CD4-positive, alpha-beta memory T cell (primary cell): ENCODE measurements at regions not wholly inside any gene's neighbourhood (a gene's known extent, or its start where the extent isn't known, plus 50 kb on each side); places are given as distances from the start of the nearest gene placed in this dataset.

Experiments used
- CTCF ChIA-PET: fragments of 350-600 bp; sonication (Branson Sonifier 250); formaldehyde crosslinking; loops from one replicate; lab custom pipeline; 2021; ENCODE audit warnings: inconsistent platforms; ENCODE audit not compliant: partially characterized antibody; lab: Charles Lee
- POLR2A ChIA-PET: fragments of 350-600 bp; sonication (Branson Sonifier 250); formaldehyde crosslinking; loops from one replicate; lab custom pipeline; 2021; ENCODE audit not compliant: partially characterized antibody; lab: Charles Lee
- DNase-seq, 5 donors: peaks; one replicate each; pipeline versions ENCODE4 v3.0.0 to v3.0.0-alpha.2; 2020 to 2022; ENCODE audit warnings: mixed read lengths in 1 of 5
- H3K27ac ChIP-seq: one replicate; pipeline ENCODE4 v1.7.0; 2013; ENCODE audit warnings: low read depth, low read length
- H3K27me3 ChIP-seq: 2 replicates; pipeline ENCODE4 v1.7.0; 2013; ENCODE audit warnings: mild to moderate bottlenecking, low read length, moderate library complexity; ENCODE audit not compliant: insufficient read depth
- H3K36me3 ChIP-seq: 2 replicates; pipeline ENCODE4 v1.7.0; 2013; ENCODE audit warnings: mild to moderate bottlenecking, low read length, moderate library complexity; ENCODE audit not compliant: insufficient read depth
- H3K4me1 ChIP-seq: 2 replicates; pipeline ENCODE4 v1.7.0; 2013; ENCODE audit warnings: mild to moderate bottlenecking, low read length, moderate library complexity; ENCODE audit not compliant: insufficient read depth
- H3K4me3 ChIP-seq, 2 donors: one replicate each; pipeline ENCODE4 v1.7.0; 2013; ENCODE audit warnings: low read length in 2 of 2, mild to moderate bottlenecking in 1 of 2
- H3K9me3 ChIP-seq, 2 donors: one replicate each; pipeline ENCODE4 v1.7.0; 2013; ENCODE audit warnings: low read length in 2 of 2, control low read depth in 1 of 2; ENCODE audit not compliant: control insufficient read depth in 1 of 2
- H3K27ac Mint-ChIP-seq, 7 donors: one replicate each; pipeline ENCODE4 v1.8.0; 2020 to 2021; ENCODE audit warnings: mixed read lengths in 7 of 7, mild to moderate bottlenecking in 6 of 7, inconsistent platforms in 3 of 7, moderate library complexity in 3 of 7
- H3K27me3 Mint-ChIP-seq, 2 donors: one replicate each; pipeline ENCODE4 v1.8.0; 2020 to 2021; ENCODE audit warnings: mixed read lengths in 2 of 2
- H3K36me3 Mint-ChIP-seq, 2 donors: one replicate each; pipeline ENCODE4 v1.8.0; 2020 to 2021; ENCODE audit warnings: mixed read lengths in 2 of 2, inconsistent platforms in 1 of 2, mild to moderate bottlenecking in 1 of 2
- H3K4me1 Mint-ChIP-seq, 4 donors: one replicate each; pipeline ENCODE4 v1.8.0; 2020 to 2021; ENCODE audit warnings: mixed read lengths in 4 of 4, mild to moderate bottlenecking in 1 of 4
- H3K4me3 Mint-ChIP-seq, 8 donors: one replicate each; pipeline ENCODE4 v1.8.0; 2020 to 2021; ENCODE audit warnings: mixed read lengths in 8 of 8, mild to moderate bottlenecking in 7 of 8, moderate library complexity in 6 of 8, inconsistent platforms in 3 of 8
- H3K9me3 Mint-ChIP-seq, 8 donors: one replicate each; pipeline ENCODE4 v1.8.0; 2020 to 2021; ENCODE audit warnings: mixed read lengths in 8 of 8, mild to moderate bottlenecking in 5 of 8, inconsistent platforms in 3 of 8, moderate library complexity in 1 of 8
- intact Hi-C: fragments of 100-400 bp; cut with micrococcal nuclease; formaldehyde crosslinking; loops from one replicate; pipeline ENCODE4 v1.15.1; 2023

GRCh38 chrX:9114245-9114644 lies 80.3 kb upstream of the FAM9B start:
- no peaks in the 10 kb centered on the region for H3K4me1 ChIP-seq
- no peaks in the 10 kb centered on the region for H3K27me3 ChIP-seq
- no peaks in the 10 kb centered on the region for H3K36me3 ChIP-seq
- no peaks in the 10 kb centered on the region for H3K36me3 Mint-ChIP-seq
- H3K9me3 Mint-ChIP-seq = peaks cover 0 to 4% (median 0%) of the 10 kb centered on the region in 8 donors
- CTCF ChIA-PET = no interaction called here
- H3K4me1 Mint-ChIP-seq = no peaks in the 10 kb centered on the region
- no peaks in the 10 kb centered on the region for H3K9me3 ChIP-seq
- DNase-seq = no peak
- no peak overlapping the region for H3K27ac Mint-ChIP-seq
- POLR2A ChIA-PET = no interaction called here
- H3K4me3 Mint-ChIP-seq = no peak overlapping the region
- no peaks in the 10 kb centered on the region for H3K27me3 Mint-ChIP-seq
- no peak overlapping the region for H3K27ac ChIP-seq
- H3K4me3 ChIP-seq = no peak overlapping the region
- intact Hi-C loops = no loop called here

GRCh38 chrX:9117851-9118250 lies 83.9 kb upstream of the FAM9B start:
- Histone ChIP-seq H3K27me3 (no peaks in the 10 kb centered on the region), H3K4me3 (no peak overlapping the region), H3K4me1 (no peaks in the 10 kb centered on the region), H3K9me3 (no peaks in the 10 kb centered on the region), H3K27ac (no peak overlapping the region), H3K36me3 (no peaks in the 10 kb centered on the region)
- CTCF ChIA-PET = no interaction called here
- H3K4me3 Mint-ChIP-seq = no peak overlapping the region
- peaks cover 0 to 4% (median 0%) of the 10 kb centered on the region in 8 donors for H3K9me3 Mint-ChIP-seq
- intact Hi-C loops = no loop called here
- no peak overlapping the region for H3K27ac Mint-ChIP-seq
- POLR2A ChIA-PET = no interaction called here
- H3K4me1 Mint-ChIP-seq = no peaks in the 10 kb centered on the region
- peaks cover 0 to 2% of the 10 kb centered on the region in 2 donors for H3K27me3 Mint-ChIP-seq
- H3K36me3 Mint-ChIP-seq = peaks cover 0 to 3% of the 10 kb centered on the region in 2 donors
- no peak for DNase-seq

GRCh38 chrX:9122519-9123245 lies 88.8 kb upstream of the FAM9B start:
- H3K36me3 ChIP-seq = no peaks in the 10 kb centered on the region
- intact Hi-C loops = no loop called here
- no peak overlapping the region for H3K4me3 ChIP-seq
- no peaks in the 10 kb centered on the region for H3K4me1 ChIP-seq
- Mint-ChIP-seq H3K4me3 (no peak overlapping the region), H3K36me3 (peaks cover 0 to 3% of the 10 kb centered on the region in 2 donors), H3K4me1 (no peaks in the 10 kb centered on the region), H3K27me3 (peaks cover 0 to 3% of the 10 kb centered on the region in 2 donors), H3K27ac (no peak overlapping the region), H3K9me3 (peaks cover 0 to 4% (median 0%) of the 10 kb centered on the region in 8 donors)
- H3K27me3 ChIP-seq = no peaks in the 10 kb centered on the region
- ChIA-PET POLR2A (no interaction called here), CTCF (no interaction called here)
- no peaks in the 10 kb centered on the region for H3K9me3 ChIP-seq
- no peak for DNase-seq
- H3K27ac ChIP-seq = no peak overlapping the region

GRCh38 chrX:9127986-9128385 lies 94.1 kb upstream of the FAM9B start:
- peaks cover 0 to 5% (median 2%) of the 10 kb centered on the region in 4 donors for H3K4me1 Mint-ChIP-seq
- H3K9me3 ChIP-seq = no peaks in the 10 kb centered on the region
- ChIA-PET POLR2A (no interaction called here), CTCF (no interaction called here)
- H3K27me3 ChIP-seq = no peaks in the 10 kb centered on the region
- no peak overlapping the region for H3K27ac Mint-ChIP-seq
- no peaks in the 10 kb centered on the region for H3K36me3 Mint-ChIP-seq
- no peaks in the 10 kb centered on the region for H3K27me3 Mint-ChIP-seq
- no peak for DNase-seq
- intact Hi-C loops = no loop called here
- H3K27ac ChIP-seq = no peak overlapping the region
- H3K4me1 ChIP-seq = no peaks in the 10 kb centered on the region
- H3K4me3 ChIP-seq = no peak overlapping the region
- peaks cover 0 to 10% (median 3%) of the 10 kb centered on the region in 8 donors for H3K9me3 Mint-ChIP-seq
- no peak overlapping the region for H3K4me3 Mint-ChIP-seq
- no peaks in the 10 kb centered on the region for H3K36me3 ChIP-seq

GRCh38 chrX:9130031-9130430 lies 96.1 kb upstream of the FAM9B start:
- Mint-ChIP-seq H3K4me1 (peaks cover 0 to 5% (median 2%) of the 10 kb centered on the region in 4 donors), H3K27ac (peak overlapping the region in 1 of 7 donors; percentile 36), H3K4me3 (no peak overlapping the region), H3K9me3 (peaks cover 0 to 10% (median 3%) of the 10 kb centered on the region in 8 donors), H3K27me3 (no peaks in the 10 kb centered on the region), H3K36me3 (no peaks in the 10 kb centered on the region)
- no peak for DNase-seq
- intact Hi-C loops = no loop called here
- Histone ChIP-seq H3K9me3 (no peaks in the 10 kb centered on the region), H3K27ac (no peak overlapping the region), H3K27me3 (no peaks in the 10 kb centered on the region), H3K4me3 (no peak overlapping the region), H3K36me3 (no peaks in the 10 kb centered on the region), H3K4me1 (no peaks in the 10 kb centered on the region)
- POLR2A ChIA-PET = interaction anchor here (0.7 kb wide), 1 partner anchor 21 kb away, joined by 3 read pairs; no protein-coding TSS in a partner anchor
- CTCF ChIA-PET = no interaction called here

- H3K4me1 Mint-ChIP-seq = peaks cover 0 to 5% (median 2%) of the 10 kb centered on the region in 4 donors
- H3K36me3 Mint-ChIP-seq = no peaks in the 10 kb centered on the region
- Histone ChIP-seq H3K27ac (no peak overlapping the region), H3K4me3 (no peak overlapping the region), H3K36me3 (no peaks in the 10 kb centered on the region), H3K9me3 (no peaks in the 10 kb centered on the region), H3K4me1 (no peaks in the 10 kb centered on the region), H3K27me3 (no peaks in the 10 kb centered on the region)
- DNase-seq = no peak
- no peak overlapping the region for H3K4me3 Mint-ChIP-seq
- peak overlapping the region in 1 of 7 donors; percentile 10 for H3K27ac Mint-ChIP-seq
- ChIA-PET CTCF (no interaction called here), POLR2A (no interaction called here)
- no peaks in the 10 kb centered on the region for H3K27me3 Mint-ChIP-seq
- H3K9me3 Mint-ChIP-seq = peaks cover 0 to 10% (median 3%) of the 10 kb centered on the region in 8 donors
- intact Hi-C loops = no loop called here
These were observed 97.1 kb upstream of the FAM9B start for GRCh38 chrX:9131066-9131465.

- Mint-ChIP-seq H3K36me3 (no peaks in the 10 kb centered on the region), H3K4me3 (no peak overlapping the region), H3K27me3 (no peaks in the 10 kb centered on the region), H3K4me1 (peaks cover 0 to 5% (median 2%) of the 10 kb centered on the region in 4 donors), H3K9me3 (peaks cover 0 to 10% (median 3%) of the 10 kb centered on the region in 8 donors), H3K27ac (no peak overlapping the region)
- Histone ChIP-seq H3K9me3 (no peaks in the 10 kb centered on the region), H3K27me3 (no peaks in the 10 kb centered on the region), H3K27ac (no peak overlapping the region), H3K4me3 (no peak overlapping the region), H3K36me3 (no peaks in the 10 kb centered on the region), H3K4me1 (no peaks in the 10 kb centered on the region)
- no peak for DNase-seq
- intact Hi-C loops = no loop called here
- ChIA-PET POLR2A (no interaction called here), CTCF (no interaction called here)
These were observed 98.2 kb upstream of the FAM9B start for GRCh38 chrX:9132036-9132638.
